ENCODE measurements at regions not wholly inside any gene's neighbourhood (a gene's known extent, or its start where the extent isn't known, plus 50 kb on each side); places are given as distances from the start of the nearest gene placed in this dataset.

DNA sequence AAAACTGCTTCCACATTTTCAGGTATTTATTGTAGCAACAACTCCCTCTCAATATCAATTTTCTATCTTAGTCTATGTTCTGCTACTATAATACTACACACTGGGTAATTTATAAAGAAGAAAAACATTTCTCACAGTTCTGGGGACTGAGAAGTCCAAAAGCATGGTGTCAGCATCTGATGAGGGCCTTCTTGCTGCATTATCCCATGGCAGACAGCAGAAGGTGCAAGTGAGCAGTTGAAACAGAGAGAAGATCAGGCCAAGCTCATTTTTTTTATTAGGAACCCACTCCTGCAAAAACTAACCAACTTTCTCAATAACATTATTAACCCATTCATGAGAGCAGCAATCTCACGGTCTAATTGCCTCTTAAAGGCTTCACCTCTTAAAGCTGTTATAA lies 376.0 kb downstream of the RAB28 start:
- H3K9me3 ChIP-seq (replicated peaks; ENCODE audit: control insufficient read depth, insufficient read depth, low read depth, low read length) = no peaks in the 10 kb centered on the region
- ATAC-seq (no peak), FAIRE-seq (no peak), DNase-seq (ENCODE audit: extremely low read depth in 1 of 4, low spot score in 3 of 4) (no peak)
- no peak overlapping the region for H2AFZ ChIP-seq (ENCODE audit: low read depth, low read length)
- H3K9me1 ChIP-seq (ENCODE audit: control insufficient read depth, insufficient read depth, low read length) = no peaks in the 10 kb centered on the region
- no peak for TF ChIP-seq TBL1XR1 (IDR thresholded peaks at IDR 0.05; ENCODE audit: low read length in 2 of 2)
- TF ChIP-seq SMC3 (conservative IDR thresholded peaks at IDR 0.05; ENCODE audit: insufficient read depth, low read depth, low read length) = 0 out of 2 replicates have a peak, but pooled peaks have one; percentile 7
- peak in 1 of 2 experiments; percentile 27; a peak in 1 of 4 replicates for TF ChIP-seq RAD21 (CRISPR knock-in tag; conservative IDR thresholded peaks at IDR 0.05 in 1 of 2, IDR thresholded peaks at IDR 0.05 in 1 of 2)
- no peaks in the 10 kb centered on the region for H3K4me1 ChIP-seq (replicated peaks in 1 of 2; ENCODE audit: control insufficient read depth in 2 of 2, insufficient read depth in 2 of 2, low read length in 2 of 2)
- 0% methylated on average over 1 of the region's 1 CpG for WGBS (ENCODE audit: insufficient coverage, low coverage, missing lambda C conversion rate)
- H3K27ac ChIP-seq (ENCODE audit: extremely low read depth, low read depth, low read length) = no peak overlapping the region
- intact Hi-C loops (cut with micrococcal nuclease) (no loop called here), in situ Hi-C loops (cut with MboI) (no loop called here)
- BruUV-seq (replicated peaks) = no TSS peak
- no peaks in the 10 kb centered on the region for H3K79me2 ChIP-seq (ENCODE audit: control insufficient read depth, insufficient read depth, low read length)
- ChIA-PET POLR2A (no interaction called here), CTCF (ENCODE audit: low intra/inter-chr PET ratio) (no interaction called here)
- H3K9ac ChIP-seq (ENCODE audit: insufficient read depth in 1 of 2, low read depth in 2 of 2, low read length in 2 of 2) = no peak overlapping the region
- no peaks in the 10 kb centered on the region for H3K36me3 ChIP-seq (ENCODE audit: control insufficient read depth, insufficient read depth, low read length)
- no peaks in the 10 kb centered on the region for H3K27me3 ChIP-seq (ENCODE audit: control insufficient read depth in 2 of 2, insufficient read depth in 2 of 2, low read length in 2 of 2)
- no peaks in the 10 kb centered on the region for H4K20me1 ChIP-seq (replicated peaks; ENCODE audit: control insufficient read depth, insufficient read depth, low read length)
- H3K4me2 ChIP-seq (ENCODE audit: insufficient read depth, low read length) = no peak overlapping the region
- H3K4me3 ChIP-seq = no peak overlapping the region

DNA sequence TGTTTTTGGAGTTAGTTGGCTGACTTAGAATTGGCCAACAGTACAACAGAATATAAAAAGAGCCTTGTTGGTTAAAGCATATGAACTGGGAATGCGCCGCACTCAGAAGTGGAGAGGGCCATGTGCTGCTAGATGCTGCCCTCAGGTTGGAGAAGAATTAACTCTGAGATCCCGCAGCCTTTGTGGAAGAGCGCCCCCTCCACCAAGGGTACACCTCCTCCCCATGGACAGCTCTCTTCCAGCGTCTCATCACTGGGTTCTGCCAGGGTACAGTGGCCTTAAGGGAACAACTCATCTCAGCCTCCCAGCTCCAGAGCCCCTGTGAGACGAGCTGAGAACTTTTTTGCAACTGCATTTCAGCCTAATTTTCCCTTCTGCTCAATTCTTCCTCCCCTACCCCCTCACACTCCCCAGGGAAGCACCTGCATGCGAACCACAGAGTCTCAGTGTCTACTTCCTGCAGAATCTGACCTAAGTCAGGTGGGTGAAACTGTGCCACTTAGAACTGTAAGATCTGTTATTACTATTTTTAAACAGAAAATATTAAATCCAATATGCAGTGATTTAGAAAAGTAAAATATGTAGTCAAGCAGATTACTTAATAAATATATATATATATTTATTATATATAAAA lies 380.6 kb downstream of the RAB28 start:
- H3K4me3 ChIP-seq = no peak overlapping the region
- ChIA-PET CTCF (ENCODE audit: low intra/inter-chr PET ratio) (no interaction called here), POLR2A (no interaction called here)
- WGBS (ENCODE audit: insufficient coverage, low coverage, missing lambda C conversion rate) = 7% methylated on average over 7 of the region's 7 CpGs
- no peak for DNase-seq (ENCODE audit: extremely low read depth in 1 of 4, low spot score in 3 of 4)
- no peak for FAIRE-seq
- H2AFZ ChIP-seq (ENCODE audit: low read depth, low read length) = no peak overlapping the region
- in situ Hi-C loops (cut with MboI) (no loop called here), intact Hi-C loops (cut with micrococcal nuclease) (no loop called here)
- no peaks in the 10 kb centered on the region for H3K27me3 ChIP-seq (ENCODE audit: control insufficient read depth in 2 of 2, insufficient read depth in 2 of 2, low read length in 2 of 2)
- TF ChIP-seq NCOA4 (IDR thresholded peaks at IDR 0.05; ENCODE audit: partially characterized antibody) (no peak), POLR2A (conservative IDR thresholded peaks at IDR 0.05) (no peak), MED1 (CRISPR knock-in tag; IDR thresholded peaks at IDR 0.05; ENCODE audit: borderline replicate concordance) (no peak), BHLHE40 (IDR thresholded peaks at IDR 0.05; ENCODE audit: low read length) (no peak), ZNF764 (CRISPR knock-in tag; IDR thresholded peaks at IDR 0.05; ENCODE audit: low read depth) (no peak), SREBF2 (CRISPR knock-in tag; IDR thresholded peaks at IDR 0.05) (no peak)
- TF ChIP-seq, protein P1, sequence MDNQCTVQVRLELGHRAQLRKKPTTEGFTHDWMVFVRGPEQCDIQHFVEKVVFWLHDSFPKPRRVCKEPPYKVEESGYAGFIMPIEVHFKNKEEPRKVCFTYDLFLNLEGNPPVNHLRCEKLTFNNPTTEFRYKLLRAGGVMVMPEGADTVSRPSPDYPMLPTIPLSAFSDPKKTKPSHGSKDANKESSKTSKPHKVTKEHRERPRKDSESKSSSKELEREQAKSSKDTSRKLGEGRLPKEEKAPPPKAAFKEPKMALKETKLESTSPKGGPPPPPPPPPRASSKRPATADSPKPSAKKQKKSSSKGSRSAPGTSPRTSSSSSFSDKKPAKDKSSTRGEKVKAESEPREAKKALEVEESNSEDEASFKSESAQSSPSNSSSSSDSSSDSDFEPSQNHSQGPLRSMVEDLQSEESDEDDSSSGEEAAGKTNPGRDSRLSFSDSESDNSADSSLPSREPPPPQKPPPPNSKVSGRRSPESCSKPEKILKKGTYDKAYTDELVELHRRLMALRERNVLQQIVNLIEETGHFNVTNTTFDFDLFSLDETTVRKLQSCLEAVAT (IDR thresholded peaks at IDR 0.05) = no peak
- H4K20me1 ChIP-seq (replicated peaks; ENCODE audit: control insufficient read depth, insufficient read depth, low read length) = no peaks in the 10 kb centered on the region
- ATAC-seq = no peak
- H3K27ac ChIP-seq (ENCODE audit: extremely low read depth, low read depth, low read length) = no peak overlapping the region
- H3K79me2 ChIP-seq (ENCODE audit: control insufficient read depth, insufficient read depth, low read length) = no peaks in the 10 kb centered on the region
- H3K9ac ChIP-seq (ENCODE audit: insufficient read depth in 1 of 2, low read depth in 2 of 2, low read length in 2 of 2) = no peak overlapping the region
- no peak overlapping the region for H3K4me2 ChIP-seq (ENCODE audit: insufficient read depth, low read length)
- no peaks in the 10 kb centered on the region for H3K9me3 ChIP-seq (replicated peaks; ENCODE audit: control insufficient read depth, insufficient read depth, low read depth, low read length)
- no peaks in the 10 kb centered on the region for H3K4me1 ChIP-seq (replicated peaks in 1 of 2; ENCODE audit: control insufficient read depth in 2 of 2, insufficient read depth in 2 of 2, low read length in 2 of 2)
- no peaks in the 10 kb centered on the region for H3K36me3 ChIP-seq (ENCODE audit: control insufficient read depth, insufficient read depth, low read length)
- H3K9me1 ChIP-seq (ENCODE audit: control insufficient read depth, insufficient read depth, low read length) = no peaks in the 10 kb centered on the region
- no TSS peak for BruUV-seq (replicated peaks)

Measured in K562 (cell line).